ENCODE measurements at regions not wholly inside any gene's neighbourhood (a gene's known extent, or its start where the extent isn't known, plus 50 kb on each side); places are given as distances from the start of the nearest gene placed in this dataset.

DNA sequence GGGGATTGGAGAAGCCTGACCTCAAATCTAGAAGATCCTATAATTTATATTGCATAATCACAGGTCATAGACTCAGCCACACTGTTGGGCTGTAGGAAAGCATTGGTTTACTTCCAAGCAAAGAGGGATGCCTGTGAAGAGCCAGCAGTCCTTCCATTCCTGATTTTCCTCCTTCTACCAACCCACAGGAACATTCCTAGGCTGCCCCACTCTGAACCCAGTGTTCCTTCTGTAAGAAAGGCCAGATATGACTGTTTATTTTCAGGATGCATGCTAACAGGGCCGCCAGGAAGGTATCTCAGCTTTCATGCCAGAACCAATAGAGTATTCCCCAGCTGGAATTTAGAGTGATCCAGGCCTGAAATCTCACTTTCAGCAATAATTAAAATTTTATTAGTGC is 197.1 kb downstream of the ETS1 start:
- TF ChIP-seq, protein P1, sequence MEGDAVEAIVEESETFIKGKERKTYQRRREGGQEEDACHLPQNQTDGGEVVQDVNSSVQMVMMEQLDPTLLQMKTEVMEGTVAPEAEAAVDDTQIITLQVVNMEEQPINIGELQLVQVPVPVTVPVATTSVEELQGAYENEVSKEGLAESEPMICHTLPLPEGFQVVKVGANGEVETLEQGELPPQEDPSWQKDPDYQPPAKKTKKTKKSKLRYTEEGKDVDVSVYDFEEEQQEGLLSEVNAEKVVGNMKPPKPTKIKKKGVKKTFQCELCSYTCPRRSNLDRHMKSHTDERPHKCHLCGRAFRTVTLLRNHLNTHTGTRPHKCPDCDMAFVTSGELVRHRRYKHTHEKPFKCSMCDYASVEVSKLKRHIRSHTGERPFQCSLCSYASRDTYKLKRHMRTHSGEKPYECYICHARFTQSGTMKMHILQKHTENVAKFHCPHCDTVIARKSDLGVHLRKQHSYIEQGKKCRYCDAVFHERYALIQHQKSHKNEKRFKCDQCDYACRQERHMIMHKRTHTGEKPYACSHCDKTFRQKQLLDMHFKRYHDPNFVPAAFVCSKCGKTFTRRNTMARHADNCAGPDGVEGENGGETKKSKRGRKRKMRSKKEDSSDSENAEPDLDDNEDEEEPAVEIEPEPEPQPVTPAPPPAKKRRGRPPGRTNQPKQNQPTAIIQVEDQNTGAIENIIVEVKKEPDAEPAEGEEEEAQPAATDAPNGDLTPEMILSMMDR (IDR thresholded peaks at IDR 0.05): no peak
- TF ChIP-seq POLR2AphosphoS5 (IDR thresholded peaks at IDR 0.05) (no peak), POLR2A (IDR thresholded peaks at IDR 0.05) (no peak)

Data from suprapubic skin (tissue), 4 donors.